ENCODE measurements at regions not wholly inside any gene's neighbourhood (a gene's known extent, or its start where the extent isn't known, plus 50 kb on each side); places are given as distances from the start of the nearest gene placed in this dataset.

GRCh38 chr11:103744496-103745153 lies 291.8 kb upstream of the DDI1 start:
- H3K27me3 ChIP-seq (ENCODE audit: control insufficient read depth, insufficient read depth, low read length), result no peaks in the 10 kb centered on the region
- no peaks in the 10 kb centered on the region for H3K36me3 ChIP-seq (ENCODE audit: control insufficient read depth, insufficient read depth, low read length)
- H3K4me3 ChIP-seq (ENCODE audit: low read depth, low read length), result no peak overlapping the region
- DNase-seq (ENCODE audit: low read depth), result no peak
- ChIA-PET CTCF (interaction anchor here (1.5 kb wide), 1 partner anchor 14 kb away, joined by 4 read pairs; no protein-coding TSS in a partner anchor), POLR2A (no interaction called here)
- no peak for TF ChIP-seq CTCF (IDR thresholded peaks at IDR 0.05; ENCODE audit: insufficient read depth, low read depth, low read length)

GRCh38 chr11:103749158-103749557 lies 287.3 kb upstream of the DDI1 start:
- no peak for DNase-seq (ENCODE audit: low read depth)
- no peak for TF ChIP-seq CTCF (IDR thresholded peaks at IDR 0.05; ENCODE audit: insufficient read depth, low read depth, low read length)
- ChIA-PET CTCF (interaction anchor here (1.2 kb wide), 1 partner anchor 15 kb away, joined by 3 read pairs; no protein-coding TSS in a partner anchor), POLR2A (no interaction called here)
- peaks cover 2% of the 10 kb centered on the region for H3K27me3 ChIP-seq (ENCODE audit: control insufficient read depth, insufficient read depth, low read length)
- no peak overlapping the region for H3K4me3 ChIP-seq (ENCODE audit: low read depth, low read length)
- no peaks in the 10 kb centered on the region for H3K36me3 ChIP-seq (ENCODE audit: control insufficient read depth, insufficient read depth, low read length)

GRCh38 chr11:103768816-103769215 lies 267.6 kb upstream of the DDI1 start:
- no peak for DNase-seq (ENCODE audit: low read depth)
- ChIA-PET CTCF (no interaction called here), POLR2A (no interaction called here)
- Histone ChIP-seq H3K4me3 (ENCODE audit: low read depth, low read length) (no peak overlapping the region), H3K27me3 (ENCODE audit: control insufficient read depth, insufficient read depth, low read length) (no peaks in the 10 kb centered on the region), H3K36me3 (ENCODE audit: control insufficient read depth, insufficient read depth, low read length) (no peaks in the 10 kb centered on the region)
- no peak for TF ChIP-seq CTCF (IDR thresholded peaks at IDR 0.05; ENCODE audit: insufficient read depth, low read depth, low read length)

GRCh38 chr11:103773059-103773458 lies 263.4 kb upstream of the DDI1 start:
- Histone ChIP-seq H3K4me3 (ENCODE audit: low read depth, low read length) (no peak overlapping the region), H3K36me3 (ENCODE audit: control insufficient read depth, insufficient read depth, low read length) (no peaks in the 10 kb centered on the region), H3K27me3 (ENCODE audit: control insufficient read depth, insufficient read depth, low read length) (no peaks in the 10 kb centered on the region)
- POLR2A ChIA-PET, result no interaction called here
- CTCF ChIA-PET, result no interaction called here
- TF ChIP-seq CTCF (IDR thresholded peaks at IDR 0.05; ENCODE audit: insufficient read depth, low read depth, low read length), result no peak
- DNase-seq (ENCODE audit: low read depth), result peak; percentile 27

- Histone ChIP-seq H3K36me3 (ENCODE audit: control insufficient read depth, insufficient read depth, low read length) (no peaks in the 10 kb centered on the region), H3K4me3 (ENCODE audit: low read depth, low read length) (no peak overlapping the region), H3K27me3 (ENCODE audit: control insufficient read depth, insufficient read depth, low read length) (no peaks in the 10 kb centered on the region)
- TF ChIP-seq CTCF (IDR thresholded peaks at IDR 0.05; ENCODE audit: insufficient read depth, low read depth, low read length), result no peak
- POLR2A ChIA-PET, result no interaction called here
- no peak for DNase-seq (ENCODE audit: low read depth)
- CTCF ChIA-PET, result interaction anchor here (1.1 kb wide), 1 partner anchor 13 kb away, joined by 3 read pairs; no protein-coding TSS in a partner anchor
Measured at GRCh38 chr11:103773537-103773936, 262.9 kb upstream of the DDI1 start.
